ENCODE measurements at regions not wholly inside any gene's neighbourhood (a gene's known extent, or its start where the extent isn't known, plus 50 kb on each side); places are given as distances from the start of the nearest gene placed in this dataset.

- TF ChIP-seq CTCF (IDR thresholded peaks at IDR 0.05) (no peak), POLR2AphosphoS5 (IDR thresholded peaks at IDR 0.05) (no peak)
These were observed 395.7 kb downstream of the TLE1 start for GRCh38 chr9:81293651-81294050.

All from upper lobe of left lung (tissue), 4 donors.